ENCODE measurements at regions not wholly inside any gene's neighbourhood (a gene's known extent, or its start where the extent isn't known, plus 50 kb on each side); places are given as distances from the start of the nearest gene placed in this dataset.

- WGBS, 2 donors, result 68 to 70% methylated on average over 4 of the region's 4 CpGs
- ATAC-seq (ENCODE audit: low FRiP score), result no peak
- intact Hi-C loops (cut with DNase I), result no loop called here
- DNase-seq, result no peak
- Histone ChIP-seq H3K36me3 (ENCODE audit: control insufficient read depth in 1 of 2, insufficient read depth in 2 of 2, low read length in 1 of 2) (no peaks in the 10 kb centered on the region), H3K27ac (ENCODE audit: low read depth in 1 of 2, low read length in 2 of 2) (no peak overlapping the region), H3K4me3 (ENCODE audit: low read length in 2 of 2) (no peak overlapping the region), H3K27me3 (ENCODE audit: control insufficient read depth in 1 of 2, insufficient read depth in 2 of 2, low read length in 1 of 2) (no peaks in the 10 kb centered on the region), H3K4me1 (ENCODE audit: control insufficient read depth in 1 of 2, insufficient read depth in 2 of 2, low read length in 2 of 2) (no peaks in the 10 kb centered on the region), H3K9me3 (ENCODE audit: control insufficient read depth, low read length) (no peaks in the 10 kb centered on the region)
Measured at GRCh38 chrX:5122181-5122678, 1106.4 kb downstream of the NLGN4X start.

GRCh38 chrX:5117816-5118215, 1110.9 kb downstream of the NLGN4X start:
- no peak overlapping the region for H3K27ac ChIP-seq (ENCODE audit: low read depth in 1 of 2, low read length in 2 of 2)
- no peaks in the 10 kb centered on the region for H3K36me3 ChIP-seq (ENCODE audit: control insufficient read depth in 1 of 2, insufficient read depth in 2 of 2, low read length in 1 of 2)
- DNase-seq (no peak), ATAC-seq (ENCODE audit: low FRiP score) (no peak)
- intact Hi-C loops (cut with DNase I), result loop anchor here in 1 of 2 donors (10.0 kb wide), 1 partner anchor 563 kb away; no protein-coding TSS in a partner anchor
- H3K4me1 ChIP-seq (ENCODE audit: control insufficient read depth in 1 of 2, insufficient read depth in 2 of 2, low read length in 2 of 2), result no peaks in the 10 kb centered on the region
- H3K4me3 ChIP-seq (ENCODE audit: low read length in 2 of 2), result no peak overlapping the region
- 79 to 84% methylated on average over 4 of the region's 4 CpGs for WGBS, 2 donors
- no peaks in the 10 kb centered on the region for H3K9me3 ChIP-seq (ENCODE audit: control insufficient read depth, low read length)
- no peaks in the 10 kb centered on the region for H3K27me3 ChIP-seq (ENCODE audit: control insufficient read depth in 1 of 2, insufficient read depth in 2 of 2, low read length in 1 of 2)

GRCh38 chrX:5113128-5113527, 1115.5 kb downstream of the NLGN4X start:
- Histone ChIP-seq H3K4me1 (ENCODE audit: control insufficient read depth in 1 of 2, insufficient read depth in 2 of 2, low read length in 2 of 2) (no peaks in the 10 kb centered on the region), H3K4me3 (ENCODE audit: low read length in 2 of 2) (no peak overlapping the region), H3K27me3 (ENCODE audit: control insufficient read depth in 1 of 2, insufficient read depth in 2 of 2, low read length in 1 of 2) (no peaks in the 10 kb centered on the region), H3K27ac (ENCODE audit: low read depth in 1 of 2, low read length in 2 of 2) (no peak overlapping the region), H3K9me3 (ENCODE audit: control insufficient read depth, low read length) (no peaks in the 10 kb centered on the region), H3K36me3 (ENCODE audit: control insufficient read depth in 1 of 2, insufficient read depth in 2 of 2, low read length in 1 of 2) (no peaks in the 10 kb centered on the region)
- 52 to 61% methylated on average over 6 of the region's 6 CpGs for WGBS, 2 donors
- no peak for DNase-seq
- intact Hi-C loops (cut with DNase I), result loop anchor here (2.0 to 10.0 kb wide), 2 partner anchors 558 to 566 kb away; no protein-coding TSS in a partner anchor
- ATAC-seq (ENCODE audit: low FRiP score), result no peak

- Histone ChIP-seq H3K9me3 (ENCODE audit: control insufficient read depth, low read length) (no peaks in the 10 kb centered on the region), H3K27me3 (ENCODE audit: control insufficient read depth in 1 of 2, insufficient read depth in 2 of 2, low read length in 1 of 2) (no peaks in the 10 kb centered on the region), H3K27ac (ENCODE audit: low read depth in 1 of 2, low read length in 2 of 2) (no peak overlapping the region), H3K4me3 (ENCODE audit: low read length in 2 of 2) (no peak overlapping the region), H3K4me1 (ENCODE audit: control insufficient read depth in 1 of 2, insufficient read depth in 2 of 2, low read length in 2 of 2) (no peaks in the 10 kb centered on the region), H3K36me3 (ENCODE audit: control insufficient read depth in 1 of 2, insufficient read depth in 2 of 2, low read length in 1 of 2) (no peaks in the 10 kb centered on the region)
- ATAC-seq (ENCODE audit: low FRiP score) (no peak), DNase-seq (no peak)
- 86 to 91% methylated on average over 8 of the region's 8 CpGs for WGBS, 2 donors
- intact Hi-C loops (cut with DNase I), result no loop called here
Measured at GRCh38 chrX:5100004-5100403, 1128.7 kb downstream of the NLGN4X start.

GRCh38 chrX:5086388-5086787, 1142.3 kb downstream of the NLGN4X start:
- ATAC-seq (ENCODE audit: low FRiP score) (no peak), DNase-seq (no peak)
- Histone ChIP-seq H3K4me3 (ENCODE audit: low read length in 2 of 2) (no peak overlapping the region), H3K27me3 (ENCODE audit: control insufficient read depth in 1 of 2, insufficient read depth in 2 of 2, low read length in 1 of 2) (no peaks in the 10 kb centered on the region), H3K27ac (ENCODE audit: low read depth in 1 of 2, low read length in 2 of 2) (no peak overlapping the region), H3K36me3 (ENCODE audit: control insufficient read depth in 1 of 2, insufficient read depth in 2 of 2, low read length in 1 of 2) (no peaks in the 10 kb centered on the region), H3K9me3 (ENCODE audit: control insufficient read depth, low read length) (no peaks in the 10 kb centered on the region), H3K4me1 (ENCODE audit: control insufficient read depth in 1 of 2, insufficient read depth in 2 of 2, low read length in 2 of 2) (no peaks in the 10 kb centered on the region)
- intact Hi-C loops (cut with DNase I), result no loop called here
- 57 to 77% methylated on average over 2 of the region's 2 CpGs for WGBS, 2 donors

GRCh38 chrX:5084279-5084678, 1144.4 kb downstream of the NLGN4X start:
- Histone ChIP-seq H3K4me3 (ENCODE audit: low read length in 2 of 2) (no peak overlapping the region), H3K9me3 (ENCODE audit: control insufficient read depth, low read length) (no peaks in the 10 kb centered on the region), H3K4me1 (ENCODE audit: control insufficient read depth in 1 of 2, insufficient read depth in 2 of 2, low read length in 2 of 2) (no peaks in the 10 kb centered on the region), H3K27me3 (ENCODE audit: control insufficient read depth in 1 of 2, insufficient read depth in 2 of 2, low read length in 1 of 2) (no peaks in the 10 kb centered on the region), H3K36me3 (ENCODE audit: control insufficient read depth in 1 of 2, insufficient read depth in 2 of 2, low read length in 1 of 2) (no peaks in the 10 kb centered on the region), H3K27ac (ENCODE audit: low read depth in 1 of 2, low read length in 2 of 2) (no peak overlapping the region)
- intact Hi-C loops (cut with DNase I), result no loop called here
- 30 to 44% methylated on average over 6 of the region's 6 CpGs for WGBS, 2 donors
- DNase-seq, result no peak
- ATAC-seq (ENCODE audit: low FRiP score), result no peak

- no peaks in the 10 kb centered on the region for H3K9me3 ChIP-seq (ENCODE audit: control insufficient read depth, low read length)
- no peaks in the 10 kb centered on the region for H3K4me1 ChIP-seq (ENCODE audit: control insufficient read depth in 1 of 2, insufficient read depth in 2 of 2, low read length in 2 of 2)
- no peak for ATAC-seq (ENCODE audit: low FRiP score)
- intact Hi-C loops (cut with DNase I), result no loop called here
- no peaks in the 10 kb centered on the region for H3K36me3 ChIP-seq (ENCODE audit: control insufficient read depth in 1 of 2, insufficient read depth in 2 of 2, low read length in 1 of 2)
- H3K27ac ChIP-seq (ENCODE audit: low read depth in 1 of 2, low read length in 2 of 2), result no peak overlapping the region
- H3K27me3 ChIP-seq (ENCODE audit: control insufficient read depth in 1 of 2, insufficient read depth in 2 of 2, low read length in 1 of 2), result no peaks in the 10 kb centered on the region
- DNase-seq, result no peak
- WGBS, 2 donors, result 23 to 31% methylated on average over 3 of the region's 3 CpGs
- no peak overlapping the region for H3K4me3 ChIP-seq (ENCODE audit: low read length in 2 of 2)
Measured at GRCh38 chrX:5082705-5083104, 1146.0 kb downstream of the NLGN4X start.

- Histone ChIP-seq H3K4me3 (ENCODE audit: low read length in 2 of 2) (no peak overlapping the region), H3K4me1 (ENCODE audit: control insufficient read depth in 1 of 2, insufficient read depth in 2 of 2, low read length in 2 of 2) (no peaks in the 10 kb centered on the region), H3K27me3 (ENCODE audit: control insufficient read depth in 1 of 2, insufficient read depth in 2 of 2, low read length in 1 of 2) (no peaks in the 10 kb centered on the region), H3K27ac (ENCODE audit: low read depth in 1 of 2, low read length in 2 of 2) (no peak overlapping the region), H3K36me3 (ENCODE audit: control insufficient read depth in 1 of 2, insufficient read depth in 2 of 2, low read length in 1 of 2) (no peaks in the 10 kb centered on the region), H3K9me3 (ENCODE audit: control insufficient read depth, low read length) (no peaks in the 10 kb centered on the region)
- intact Hi-C loops (cut with DNase I), result no loop called here
- ATAC-seq (ENCODE audit: low FRiP score) (no peak), DNase-seq (no peak)
- 58 to 62% methylated on average over 4 of the region's 4 CpGs for WGBS, 2 donors
Measured at GRCh38 chrX:5080791-5081190, 1147.9 kb downstream of the NLGN4X start.

- no peaks in the 10 kb centered on the region for H3K9me3 ChIP-seq (ENCODE audit: control insufficient read depth, low read length)
- no peaks in the 10 kb centered on the region for H3K4me1 ChIP-seq (ENCODE audit: control insufficient read depth in 1 of 2, insufficient read depth in 2 of 2, low read length in 2 of 2)
- no peak overlapping the region for H3K4me3 ChIP-seq (ENCODE audit: low read length in 2 of 2)
- no peak overlapping the region for H3K27ac ChIP-seq (ENCODE audit: low read depth in 1 of 2, low read length in 2 of 2)
- intact Hi-C loops (cut with DNase I), result no loop called here
- H3K36me3 ChIP-seq (ENCODE audit: control insufficient read depth in 1 of 2, insufficient read depth in 2 of 2, low read length in 1 of 2), result no peaks in the 10 kb centered on the region
- DNase-seq (no peak), ATAC-seq (ENCODE audit: low FRiP score) (no peak)
- no peaks in the 10 kb centered on the region for H3K27me3 ChIP-seq (ENCODE audit: control insufficient read depth in 1 of 2, insufficient read depth in 2 of 2, low read length in 1 of 2)
- WGBS, 2 donors, result 61% methylated on average over 5 of the region's 5 CpGs
Measured at GRCh38 chrX:5068550-5068949, 1160.1 kb downstream of the NLGN4X start.
